Stomach (tissue), 8 donors: ENCODE measurements at regions not wholly inside any gene's neighbourhood (a gene's known extent, or its start where the extent isn't known, plus 50 kb on each side); places are given as distances from the start of the nearest gene placed in this dataset.

Experiments
- DNase-seq, 2 donors: peaks; one replicate each; pipeline versions ENCODE4 v3.0.0 to v3.0.0-alpha.2; 2013 to 2019
- H3K27ac ChIP-seq, 5 donors: fragments of 200-600 bp in 4 of 5; sonication (generic) in 4 of 5; one replicate each; pipeline ENCODE4 v1.5.1; 2013 to 2019; ENCODE audit warnings: mild to moderate bottlenecking in 1 of 5, moderate library complexity in 1 of 5
- H3K27me3 ChIP-seq, 3 donors: fragments of 200-600 bp; sonication (generic); one replicate each; pipeline ENCODE4 v1.5.1; 2017 to 2019; ENCODE audit warnings: mixed run types in 1 of 3
- H3K36me3 ChIP-seq, 4 donors: fragments of 200-600 bp; sonication (generic); 1 replicate in 3 of 4; 2 replicates in 1 of 4; pipeline ENCODE4 v1.5.1; 2016 to 2019
- H3K4me1 ChIP-seq, 4 donors: fragments of 200-600 bp; sonication (generic); one replicate each; pipeline ENCODE4 v1.5.1; 2016 to 2019
- H3K4me3 ChIP-seq, 4 donors: fragments of 200-600 bp; sonication (generic) in 3 of 4; one replicate each; pipeline ENCODE4 v1.5.1; 2016 to 2019; ENCODE audit warnings: mild to moderate bottlenecking in 1 of 4
- H3K9me3 ChIP-seq, 4 donors: fragments of 200-600 bp; sonication (generic); one replicate each; pipeline ENCODE4 v1.5.1; 2016 to 2019
- CTCF ChIP-seq, 7 experiments: fragments of 450-650 bp in 4 of 7; fragments of 200-600 bp in 3 of 7; sonication (generic) in 3 of 7; IDR thresholded peaks; one replicate each; pipeline ENCODE4 v1.5.1; 2016 to 2019; ENCODE audit warnings: antibody characterized with exemption in 7 of 7, control low read depth in 2 of 7, mild to moderate bottlenecking in 1 of 7
- EP300 ChIP-seq: sonication (generic); formaldehyde crosslinking; IDR thresholded peaks from one replicate; pipeline ENCODE4 v1.6.1; 2017; ENCODE audit warnings: antibody characterized with exemption
- POLR2A ChIP-seq, 4 donors: fragments of 450-650 bp; IDR thresholded peaks; one replicate each; pipeline ENCODE4 v1.6.1; 2016; ENCODE audit warnings: antibody characterized with exemption in 4 of 4, control low read depth in 2 of 4, mild to moderate bottlenecking in 1 of 4, moderate library complexity in 1 of 4
- POLR2AphosphoS5 ChIP-seq, 3 donors: sonication (generic); formaldehyde crosslinking; IDR thresholded peaks; one replicate each; pipeline ENCODE4 v1.6.1; 2016; ENCODE audit warnings: antibody characterized with exemption in 3 of 3
- WGBS, 5 donors: extraction: QIAGEN DNeasy Blood & Tissue Kit in 3 of 5; methylation state at CpG; one replicate each; pipeline versions ENCODE4 v1.1.5 to v1.1.7; 2013 to 2018; 5-methylcytosine and 5-hydroxymethylcytosine counted together
- intact Hi-C: fragments of 100-400 bp; cut with DNase I; formaldehyde crosslinking; loops from one replicate; pipeline ENCODE4 v1.15.1; 2023; ENCODE audit warnings: low total_unique reads
- donor health status: healthy with polysubstance abuse.
- donor health status: Bipolar disorder and iron deficiency.
- donor health status: healthy.

GRCh38 chr14:97726676-97727075 lies 929.5 kb downstream of the VRK1 start:
- Histone ChIP-seq H3K36me3 (no peaks in the 10 kb centered on the region), H3K9me3 (peaks cover 0 to 5% (median 1%) of the 10 kb centered on the region in 4 donors), H3K27me3 (no peaks in the 10 kb centered on the region), H3K27ac (no peak overlapping the region), H3K4me1 (no peaks in the 10 kb centered on the region), H3K4me3 (no peak overlapping the region)
- TF ChIP-seq CTCF (IDR thresholded peaks at IDR 0.05) (no peak), EP300 (no peak), POLR2A (IDR thresholded peaks at IDR 0.05) (no peak)
- intact Hi-C loops: no loop called here
- WGBS, 5 donors: 52 to 72% (median 57%) methylated on average over 3 of the region's 3 CpGs
- no peak for DNase-seq

- intact Hi-C loops: no loop called here
- H3K36me3 ChIP-seq: no peaks in the 10 kb centered on the region
- 75 to 83% (median 76%) methylated on average over 4 of the region's 4 CpGs for WGBS, 5 donors
- no peak for TF ChIP-seq POLR2AphosphoS5 (IDR thresholded peaks at IDR 0.05)
- TF ChIP-seq EP300: no peak
- no peak for TF ChIP-seq CTCF (IDR thresholded peaks at IDR 0.05)
- TF ChIP-seq POLR2A (IDR thresholded peaks at IDR 0.05): no peak
- H3K27ac ChIP-seq: no peak overlapping the region
- H3K9me3 ChIP-seq: no peaks in the 10 kb centered on the region
- no peaks in the 10 kb centered on the region for H3K4me1 ChIP-seq
- no peaks in the 10 kb centered on the region for H3K27me3 ChIP-seq
- no peak overlapping the region for H3K4me3 ChIP-seq
- DNase-seq: no peak
Measured at GRCh38 chr14:97730706-97731105, 933.5 kb downstream of the VRK1 start.

GRCh38 chr14:97731800-97732199 lies 934.6 kb downstream of the VRK1 start:
- intact Hi-C loops: no loop called here
- 82 to 90% (median 88%) methylated on average over 2 of the region's 2 CpGs for WGBS, 5 donors
- Histone ChIP-seq H3K9me3 (no peaks in the 10 kb centered on the region), H3K36me3 (no peaks in the 10 kb centered on the region), H3K27me3 (no peaks in the 10 kb centered on the region), H3K27ac (no peak overlapping the region), H3K4me3 (no peak overlapping the region), H3K4me1 (no peaks in the 10 kb centered on the region)
- no peak for DNase-seq
- TF ChIP-seq POLR2A (IDR thresholded peaks at IDR 0.05): no peak

GRCh38 chr14:97747316-97747715 lies 950.1 kb downstream of the VRK1 start:
- intact Hi-C loops: no loop called here
- Histone ChIP-seq H3K27me3 (no peaks in the 10 kb centered on the region), H3K4me3 (no peak overlapping the region), H3K9me3 (peaks cover 0 to 4% (median 0%) of the 10 kb centered on the region in 4 donors), H3K4me1 (no peaks in the 10 kb centered on the region), H3K27ac (no peak overlapping the region), H3K36me3 (no peaks in the 10 kb centered on the region)
- TF ChIP-seq EP300 (no peak), POLR2A (IDR thresholded peaks at IDR 0.05) (no peak)
- WGBS, 5 donors: 29 to 67% (median 43%) methylated on average over 2 of the region's 2 CpGs
- DNase-seq: no peak

GRCh38 chr14:97748616-97749015 lies 951.4 kb downstream of the VRK1 start:
- H3K27ac ChIP-seq: no peak overlapping the region
- no peak overlapping the region for H3K4me3 ChIP-seq
- intact Hi-C loops: no loop called here
- peaks cover 0 to 4% (median 0%) of the 10 kb centered on the region in 4 donors for H3K9me3 ChIP-seq
- TF ChIP-seq EP300: no peak
- TF ChIP-seq POLR2AphosphoS5 (IDR thresholded peaks at IDR 0.05): no peak
- no peak for TF ChIP-seq CTCF (IDR thresholded peaks at IDR 0.05)
- no peak for TF ChIP-seq POLR2A (IDR thresholded peaks at IDR 0.05)
- no peaks in the 10 kb centered on the region for H3K4me1 ChIP-seq
- WGBS, 5 donors: 72 to 85% (median 80%) methylated on average over 5 of the region's 5 CpGs
- no peaks in the 10 kb centered on the region for H3K27me3 ChIP-seq
- DNase-seq: no peak
- H3K36me3 ChIP-seq: no peaks in the 10 kb centered on the region
